ENCODE measurements at regions not wholly inside any gene's neighbourhood (a gene's known extent, or its start where the extent isn't known, plus 50 kb on each side); places are given as distances from the start of the nearest gene placed in this dataset.
"Not testable (repeated sequence)": the region's sequence is repeated elsewhere in the genome, so short reads cannot be mapped to it uniquely, and the experiment has no call there.

DNA sequence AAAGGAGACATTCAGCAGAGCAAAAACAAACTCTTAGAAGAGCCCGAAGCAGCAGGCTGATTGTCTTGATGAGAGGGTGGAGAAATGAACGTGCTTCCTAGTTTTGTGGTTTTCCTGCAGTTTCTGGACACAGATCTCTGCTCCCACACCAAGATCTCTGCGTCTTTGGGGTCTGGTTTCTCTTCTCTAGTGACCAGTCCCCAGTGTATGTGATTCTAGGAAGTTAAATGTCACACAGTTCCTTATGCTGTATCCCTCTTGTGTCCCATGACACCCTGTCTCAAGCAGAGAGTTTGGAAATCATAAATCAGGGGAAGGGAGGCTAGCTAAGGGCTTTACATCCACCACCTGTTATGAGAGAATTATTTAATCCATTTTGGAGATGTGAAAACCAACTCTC lies 55.4 kb upstream of the KLF14 start:
- DNase-seq (ENCODE audit: low read depth) = no peak

DNA sequence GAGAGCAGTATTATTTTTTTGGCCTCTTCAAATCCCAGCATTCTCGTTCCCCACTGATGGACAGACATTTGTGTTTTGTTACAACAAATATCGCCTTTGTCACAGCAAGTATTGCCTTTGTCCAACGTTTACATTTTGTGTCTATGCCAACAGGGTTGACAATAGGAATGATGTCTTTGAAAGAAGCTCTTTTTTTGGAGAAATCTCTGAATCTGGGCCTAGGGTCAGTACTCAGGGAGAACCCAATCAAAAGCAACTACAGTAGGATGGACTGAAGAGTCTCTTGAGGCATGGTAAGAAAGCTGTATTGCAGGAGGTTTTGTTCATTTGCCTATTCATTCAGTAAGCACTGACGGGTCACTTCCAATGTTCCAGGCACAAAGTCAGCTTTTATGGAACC lies 57.7 kb upstream of the KLF14 start:
- no peak for DNase-seq (ENCODE audit: low read depth)

DNA sequence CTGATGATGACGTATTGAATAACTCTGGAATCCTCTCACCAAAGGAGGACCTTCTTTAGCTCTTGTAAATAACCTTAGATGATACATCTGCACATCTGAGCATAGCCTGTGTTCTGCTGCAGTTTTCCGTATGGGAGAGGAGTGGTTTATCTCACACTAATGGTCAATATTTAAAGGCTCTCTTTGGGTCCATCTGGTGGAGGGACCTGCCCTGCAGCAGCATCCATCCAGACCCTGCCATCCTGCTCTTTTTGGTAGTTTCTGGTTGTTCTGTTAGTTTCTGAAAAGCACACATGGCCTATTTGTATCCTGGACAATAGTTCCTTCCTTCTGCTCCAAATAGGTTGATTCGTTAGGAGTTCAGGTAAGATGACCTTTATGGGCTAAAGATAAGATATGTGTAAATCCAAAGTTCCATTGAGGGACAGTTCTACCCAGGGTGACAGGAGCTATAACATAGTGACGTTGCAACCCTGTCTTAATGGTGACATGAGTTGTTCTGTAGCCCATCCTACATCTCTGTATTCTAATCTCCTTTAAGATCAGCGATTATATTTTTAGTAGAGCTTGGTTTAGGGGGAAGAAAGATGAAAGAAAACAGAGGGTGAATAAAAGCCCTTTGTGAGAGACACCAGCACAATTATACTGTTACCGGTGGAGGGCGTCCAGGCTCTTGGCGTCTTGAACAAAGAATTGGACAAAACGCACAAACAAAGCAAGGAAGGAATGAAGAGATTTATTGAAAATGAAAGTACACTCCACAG lies 60.0 kb upstream of the KLF14 start:
- no peak for DNase-seq (ENCODE audit: low read depth)

DNA sequence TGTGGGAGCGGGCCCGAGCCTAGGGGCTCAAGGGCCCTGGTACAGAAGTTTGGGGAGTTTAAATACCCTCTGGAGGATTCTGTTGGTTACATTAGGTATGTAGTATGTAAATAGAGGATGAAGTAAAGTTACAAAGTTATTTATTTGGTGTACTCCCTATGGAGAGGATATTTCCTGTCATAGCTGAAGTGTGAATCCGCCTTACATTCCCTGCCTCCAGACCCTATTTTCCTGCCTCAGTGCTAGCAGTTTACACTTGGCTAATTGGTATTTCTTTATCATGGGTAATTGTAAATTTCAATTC lies 60.6 kb upstream of the KLF14 start:
- no peak for DNase-seq (ENCODE audit: low read depth)

DNA sequence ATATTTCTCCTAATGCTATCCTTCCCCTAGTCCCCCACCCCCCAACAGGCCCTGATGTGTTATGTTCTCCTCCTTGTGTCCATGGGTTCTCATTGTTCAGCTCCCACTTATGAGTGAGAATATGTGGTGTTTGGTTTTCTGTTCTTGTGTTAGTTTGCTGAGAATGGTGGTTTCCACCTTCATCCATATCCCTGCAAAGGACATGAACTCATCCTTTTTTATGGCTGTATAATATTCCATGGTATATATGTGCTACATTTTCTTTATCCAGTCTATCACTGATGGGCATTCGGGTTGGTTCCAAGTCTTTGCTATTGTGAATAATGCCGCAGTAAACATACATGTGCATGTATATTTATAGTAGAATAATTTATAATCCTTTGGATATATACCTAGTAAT lies 62.4 kb upstream of the KLF14 start:
- not testable (repeated sequence) for DNase-seq (ENCODE audit: low read depth)

DNA sequence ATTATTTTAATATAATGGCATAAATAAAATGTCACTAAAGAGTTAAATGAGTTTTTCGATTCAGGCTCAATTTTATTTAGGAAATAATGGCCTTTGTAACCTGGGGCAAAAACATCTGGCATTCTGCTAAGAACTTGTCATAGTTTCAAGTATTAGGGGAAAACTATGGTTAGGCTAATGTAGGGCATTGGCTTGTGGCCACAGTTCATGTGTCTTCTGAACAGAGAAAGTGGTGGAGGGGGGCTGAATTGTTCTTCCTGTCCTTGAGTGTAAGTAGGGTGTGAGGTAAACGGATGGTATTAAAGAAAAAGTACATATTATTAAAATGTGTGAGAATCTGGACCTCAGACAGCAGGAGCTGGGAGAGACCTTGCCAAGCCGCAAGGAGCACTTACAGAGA lies 69.1 kb upstream of the KLF14 start:
- no peak for DNase-seq (ENCODE audit: low read depth)

DNA sequence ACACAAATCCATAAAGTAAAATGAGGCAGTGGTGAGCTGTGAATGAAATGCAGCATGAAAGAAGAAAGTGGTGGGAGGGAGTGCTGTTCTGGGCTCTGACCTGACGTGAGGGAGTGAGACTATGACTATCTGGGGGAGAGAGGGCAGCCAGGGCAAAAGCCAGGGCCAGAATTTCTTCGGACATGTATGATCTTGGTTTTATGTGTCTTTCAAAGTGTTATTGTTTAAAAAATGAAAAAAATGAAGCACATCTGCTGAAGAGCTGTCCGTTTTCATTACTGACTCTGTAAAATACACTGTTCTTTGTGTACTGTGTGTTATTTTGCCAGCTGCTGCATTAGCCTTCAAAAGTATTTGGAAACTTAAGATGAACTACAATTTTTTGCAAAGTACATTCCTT lies 70.2 kb upstream of the KLF14 start:
- no peak for DNase-seq (ENCODE audit: low read depth)

DNA sequence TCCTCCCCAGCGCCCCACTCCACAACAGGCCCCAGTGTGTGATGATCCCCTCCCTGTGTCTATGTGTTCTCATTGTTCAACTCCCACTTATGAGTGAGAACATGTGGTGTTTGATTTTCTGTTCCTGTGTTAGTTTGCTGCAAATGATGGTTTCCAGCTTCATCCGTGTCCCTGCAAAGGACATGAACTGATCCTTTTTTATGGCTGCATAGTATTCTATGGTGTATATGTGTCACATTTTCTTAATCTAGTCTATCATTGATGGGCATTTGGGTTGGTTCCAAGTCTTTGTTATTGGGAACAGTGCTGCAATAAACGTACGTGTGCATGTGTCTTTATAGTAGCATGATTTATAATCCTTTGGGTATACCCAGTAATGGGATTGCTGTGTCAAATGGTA lies 78.8 kb upstream of the KLF14 start:
- not testable (repeated sequence) for DNase-seq (ENCODE audit: low read depth)

DNA sequence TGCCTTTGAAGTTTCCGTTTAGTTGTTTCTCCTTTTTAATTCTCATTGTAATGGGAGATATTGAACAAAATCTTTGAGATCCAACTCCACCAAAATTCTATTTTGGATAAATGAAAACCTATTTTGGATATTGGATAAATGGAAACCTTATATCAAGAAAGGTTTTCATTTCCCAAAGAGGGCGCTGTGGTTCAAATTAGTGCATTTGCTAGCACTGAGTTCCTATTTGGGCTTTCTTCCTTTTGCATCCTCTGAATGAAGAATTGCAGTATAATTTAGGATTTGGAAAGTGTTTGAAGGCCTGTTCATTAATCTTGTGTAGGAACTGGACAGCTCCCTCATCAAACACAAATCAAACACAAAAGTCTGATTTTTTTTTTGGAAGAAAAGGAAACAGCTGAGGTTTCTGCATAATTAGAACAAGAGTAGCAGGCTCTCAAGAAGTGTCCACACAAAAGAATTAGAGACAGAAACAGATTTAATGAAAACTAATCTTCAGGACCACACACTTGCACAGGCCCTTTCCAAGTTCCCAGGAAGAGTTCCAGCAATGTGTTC lies 80.8 kb upstream of the KLF14 start:
- no peak for DNase-seq (ENCODE audit: low read depth)

DNA sequence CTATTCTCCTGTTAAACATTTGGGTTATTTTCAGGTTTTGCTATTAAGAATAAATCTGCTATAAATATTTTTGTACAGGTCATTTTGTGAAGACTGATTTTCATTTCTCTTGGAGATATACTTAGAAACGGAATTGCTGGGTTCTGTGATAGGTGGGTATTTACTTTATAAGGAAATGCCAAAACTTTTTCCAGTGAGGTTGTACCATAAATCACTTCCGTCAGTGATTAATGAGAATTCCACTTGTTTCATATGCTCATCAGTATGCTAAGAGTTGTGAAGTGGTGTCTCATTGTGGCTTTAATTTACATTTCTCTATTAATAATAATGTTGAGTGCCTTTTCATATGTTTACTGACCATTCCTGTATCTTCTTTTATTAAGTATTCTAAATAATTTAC lies 84.0 kb upstream of the KLF14 start:
- DNase-seq (ENCODE audit: low read depth) = no peak

DNA sequence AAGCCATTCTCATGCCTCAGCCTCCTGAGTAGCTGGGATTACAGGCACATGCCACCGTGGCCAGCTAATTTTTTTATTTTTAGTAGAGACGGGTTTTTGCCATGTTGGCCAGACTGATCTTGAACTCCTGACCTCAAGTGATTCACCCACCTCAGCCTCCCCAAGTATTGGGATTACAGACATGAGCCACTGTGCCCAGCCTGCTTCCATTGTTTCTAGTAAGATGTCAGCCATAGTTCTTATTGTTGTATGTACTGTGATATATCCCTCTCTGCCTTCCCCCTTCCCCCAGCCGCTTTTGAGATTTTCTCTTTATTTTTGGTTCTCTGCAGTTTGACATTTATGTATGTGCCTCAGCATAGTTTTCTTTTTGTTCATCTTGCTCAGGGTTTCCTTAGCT lies 87.9 kb upstream of the KLF14 start:
- no peak for DNase-seq (ENCODE audit: low read depth)

DNA sequence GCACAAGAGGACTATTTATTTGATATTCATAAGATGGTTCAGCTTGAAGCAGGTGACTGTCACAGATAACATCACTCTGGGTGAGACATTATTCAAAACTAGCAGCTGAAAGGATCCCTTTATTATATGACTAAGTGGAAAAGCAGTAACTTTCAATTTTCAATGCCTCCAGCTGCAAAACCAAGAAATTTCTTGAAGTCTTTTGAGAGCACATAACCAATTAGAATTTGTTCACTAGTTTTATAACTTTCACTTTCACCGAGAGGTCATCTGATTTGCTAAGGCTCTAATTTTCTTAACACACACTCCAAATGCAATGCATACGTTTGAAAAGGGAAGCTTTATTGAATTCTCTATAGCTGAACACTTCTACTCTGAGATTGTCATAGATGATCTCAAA lies 88.6 kb upstream of the KLF14 start:
- no peak for DNase-seq (ENCODE audit: low read depth)

DNA sequence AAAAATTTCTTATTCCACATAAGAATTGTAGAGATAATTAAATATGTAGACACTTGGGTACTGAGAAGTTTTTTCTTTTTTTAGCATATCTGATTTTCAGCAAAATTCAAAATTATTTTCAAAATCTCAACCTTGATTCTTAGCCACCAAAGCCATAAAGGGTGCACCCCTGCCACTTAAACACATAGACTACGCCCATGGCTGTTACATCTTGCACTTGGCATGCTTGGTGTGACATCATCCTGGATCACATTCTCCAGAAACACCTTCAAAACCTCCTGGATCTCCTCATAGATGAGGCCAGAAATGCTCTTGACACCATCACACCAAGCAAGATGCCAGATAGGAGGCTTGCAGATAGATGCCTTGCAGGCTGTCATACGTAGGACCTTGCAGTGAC lies 89.1 kb upstream of the KLF14 start:
- no peak for DNase-seq (ENCODE audit: low read depth)

DNA sequence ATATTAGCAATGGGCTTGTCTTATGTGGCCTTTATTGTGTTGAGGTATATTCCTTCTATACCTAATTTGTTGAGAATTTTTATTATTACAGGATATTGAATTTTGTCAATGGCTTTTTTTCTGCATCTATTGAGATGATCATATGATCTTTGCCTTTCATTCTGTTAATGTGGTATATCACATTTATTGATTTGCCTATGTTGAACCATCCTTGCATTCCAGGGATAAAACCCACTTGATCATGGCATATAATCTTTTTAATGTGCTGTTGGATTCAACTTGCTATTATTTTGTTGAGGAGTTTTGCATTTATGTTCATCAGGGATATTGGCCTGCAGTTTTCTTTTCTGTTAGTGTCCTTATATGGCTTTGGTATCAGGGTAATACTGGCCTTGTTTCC lies 91.8 kb upstream of the KLF14 start:
- DNase-seq (ENCODE audit: low read depth) = no peak

DNA sequence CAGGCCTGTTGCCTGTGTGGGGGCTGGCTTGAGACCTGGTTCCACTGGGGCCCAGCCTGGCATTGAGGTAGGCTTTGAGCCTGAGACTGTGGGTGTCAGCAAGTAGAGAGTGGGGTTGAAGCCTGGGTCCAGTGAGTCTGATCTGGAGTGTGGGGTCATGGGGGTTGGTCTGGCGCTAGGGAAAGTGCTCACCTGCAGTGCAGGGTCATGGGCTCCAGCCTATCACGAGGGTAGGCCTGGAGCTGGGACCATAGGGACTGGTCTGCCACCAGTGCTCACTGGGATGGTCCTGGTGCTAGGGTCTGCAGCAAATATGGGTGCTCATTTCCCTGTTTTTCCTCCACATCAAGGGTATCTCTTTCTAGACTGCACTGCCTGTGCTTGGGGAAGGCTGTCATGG lies 95.4 kb upstream of the KLF14 start:
- DNase-seq (ENCODE audit: low read depth) = no peak

DNA sequence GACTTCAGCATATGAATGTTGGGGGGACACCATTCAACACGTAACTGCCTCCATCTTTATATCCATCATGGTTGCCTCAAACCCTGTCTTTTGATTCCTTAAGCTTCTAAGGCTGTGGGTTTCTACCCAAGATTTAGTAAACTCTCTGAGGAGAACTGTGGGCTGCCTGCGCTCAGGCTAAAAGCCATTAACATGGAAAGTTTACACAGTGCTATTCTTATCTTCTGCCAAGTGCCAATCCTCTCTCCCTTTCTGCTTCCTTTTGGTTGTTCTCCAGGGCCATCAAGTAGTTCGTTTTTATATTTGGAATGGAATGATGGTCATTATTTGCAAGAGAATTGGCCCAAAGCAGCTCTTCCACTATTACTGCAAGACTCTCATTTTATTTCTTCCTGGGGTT lies 97.3 kb upstream of the KLF14 start:
- no peak for DNase-seq (ENCODE audit: low read depth)

DNA sequence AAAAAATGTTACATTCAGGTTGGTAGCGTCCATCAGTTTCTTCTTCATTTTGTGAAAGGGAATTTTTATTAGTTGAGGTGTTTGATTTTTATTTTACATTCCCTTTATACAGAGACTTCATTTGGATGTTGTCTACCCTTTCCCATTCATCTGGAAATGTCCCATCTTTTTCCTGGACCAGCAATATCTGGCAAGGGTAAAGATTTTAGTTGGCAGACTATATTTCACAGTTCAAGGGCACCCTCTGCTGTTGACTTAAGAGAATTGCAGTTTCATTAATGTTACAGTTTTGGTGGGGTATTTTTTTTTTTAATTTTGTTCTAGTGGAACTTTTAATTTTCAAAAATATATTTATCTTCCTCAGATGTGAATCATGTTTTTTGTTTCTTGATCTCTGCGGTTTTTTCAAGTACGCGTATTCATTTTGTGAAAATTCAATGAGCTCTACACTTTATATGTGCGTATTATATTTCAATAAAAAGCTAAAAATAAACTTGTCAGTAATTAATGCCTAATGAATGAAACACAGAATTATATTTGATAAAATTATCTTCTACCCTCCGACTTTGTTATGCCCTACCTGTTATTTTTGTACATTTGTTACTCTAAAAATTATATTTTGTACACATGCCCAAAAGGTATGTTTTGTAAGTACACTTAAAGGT lies 97.9 kb upstream of the KLF14 start:
- DNase-seq (ENCODE audit: low read depth) = no peak

DNA sequence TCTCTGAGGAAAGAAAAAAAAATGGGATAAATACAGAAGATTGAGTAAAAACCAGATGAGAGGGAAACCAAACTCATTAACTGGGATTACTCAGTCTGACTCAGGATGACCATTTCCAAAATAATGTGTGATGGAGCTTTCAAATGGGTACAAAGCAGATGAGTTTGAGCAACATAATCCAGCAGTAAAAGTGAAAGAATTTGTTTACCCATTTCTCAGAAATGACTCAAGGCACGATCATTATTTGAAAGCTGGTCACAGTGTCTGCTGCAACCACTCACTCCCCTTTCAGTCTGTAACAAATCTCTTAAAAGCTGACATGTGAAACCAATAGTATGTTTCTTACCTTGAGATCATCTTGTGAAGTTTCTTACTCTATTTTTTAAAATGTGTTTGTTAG lies 104.7 kb upstream of the KLF14 start:
- DNase-seq (ENCODE audit: low read depth) = no peak

DNA sequence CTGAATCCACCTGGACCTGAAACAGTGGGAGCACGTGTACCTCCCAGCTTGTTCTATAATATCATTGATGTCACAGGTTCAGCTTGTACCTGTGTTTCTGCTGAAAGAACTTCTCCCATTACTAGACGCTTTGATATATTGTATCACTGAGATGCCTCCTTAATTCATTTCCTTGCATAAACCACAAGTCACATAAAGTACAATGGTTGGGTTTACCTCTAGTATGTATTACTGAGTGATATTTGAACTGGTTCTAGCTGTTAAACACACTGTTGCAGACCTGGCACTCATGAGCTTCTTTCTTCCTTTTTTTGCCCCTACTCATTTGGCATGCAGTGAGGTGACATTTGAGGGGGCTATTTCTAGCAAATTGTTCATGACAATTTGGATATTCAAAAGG lies 106.6 kb upstream of the KLF14 start:
- no peak for DNase-seq (ENCODE audit: low read depth)

DNA sequence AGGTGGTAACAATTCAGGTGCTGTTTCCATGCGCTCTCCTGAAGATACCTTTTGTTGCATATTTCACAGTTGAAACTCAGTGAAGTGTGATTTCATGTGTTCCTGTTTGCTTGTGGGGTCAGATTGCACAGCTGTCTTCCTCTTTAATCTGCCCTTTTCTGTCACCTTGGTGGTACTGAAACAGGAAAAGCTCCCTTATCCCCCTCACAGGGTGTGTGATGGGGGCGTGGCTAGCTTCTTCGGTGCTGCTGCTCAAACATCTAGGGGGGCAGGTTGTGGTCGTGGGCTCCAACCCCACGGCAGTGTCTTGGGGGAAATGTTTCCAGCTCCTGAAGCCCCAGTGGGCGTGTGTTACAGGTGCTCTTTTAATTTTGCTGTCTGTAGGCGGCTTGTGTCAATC lies 107.4 kb upstream of the KLF14 start:
- no peak for DNase-seq (ENCODE audit: low read depth)

DNA sequence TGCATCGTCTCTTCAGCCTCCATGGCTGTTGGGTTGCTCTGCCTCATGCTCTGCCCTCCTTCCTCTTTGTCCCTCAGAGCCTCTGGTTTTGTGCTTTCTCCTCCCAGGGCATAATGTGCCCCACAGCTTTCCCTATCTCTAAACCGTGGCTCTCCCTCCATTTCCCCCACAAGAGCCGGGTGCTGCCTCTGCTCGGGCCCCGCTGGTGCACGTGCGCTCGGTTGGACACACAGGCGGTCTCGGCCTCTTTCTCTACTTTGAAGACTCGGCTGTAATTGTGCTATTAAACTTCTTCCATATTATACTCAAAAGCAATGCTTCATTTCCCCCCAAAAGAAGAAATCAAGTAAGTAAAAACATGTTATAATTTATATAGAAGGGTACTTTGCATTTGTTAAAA lies 109.7 kb upstream of the KLF14 start:
- no peak for DNase-seq (ENCODE audit: low read depth)

DNA sequence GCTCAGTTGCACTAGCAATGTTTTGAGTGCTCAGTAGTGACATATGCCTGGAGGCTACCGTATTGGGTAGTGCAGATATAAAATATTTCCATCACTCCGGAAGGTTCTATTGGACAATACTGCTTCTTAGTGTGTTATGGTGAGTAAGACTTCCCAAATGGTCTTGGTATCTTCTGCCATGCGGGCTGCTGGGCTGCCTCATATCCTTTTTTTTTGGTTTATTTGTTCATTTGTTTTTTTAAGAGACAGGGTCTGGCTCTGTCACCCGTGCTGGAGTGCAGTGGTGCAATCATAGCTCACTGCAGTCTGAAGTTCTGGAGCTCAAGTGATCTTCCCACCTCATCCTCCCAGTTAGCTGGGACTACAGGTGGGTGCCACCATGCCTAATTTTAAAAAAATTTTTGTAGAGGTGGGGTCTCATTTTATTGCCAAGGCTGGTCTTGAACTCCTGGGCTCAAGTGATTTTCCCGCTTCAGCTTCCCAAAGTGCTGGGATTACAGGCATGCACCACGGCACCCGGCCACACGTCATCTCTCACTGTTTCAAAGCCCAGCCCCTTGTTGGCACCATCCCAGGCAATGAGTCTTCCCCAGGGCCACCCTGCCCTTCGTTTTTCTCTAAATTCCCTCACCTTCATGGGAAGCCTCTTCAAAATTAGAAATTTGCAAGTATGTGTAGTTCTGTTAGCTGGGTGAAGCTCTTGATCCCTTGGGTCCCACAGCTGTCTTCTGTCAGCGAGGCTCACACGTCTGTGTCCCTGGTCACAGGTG lies 111.0 kb upstream of the KLF14 start:
- no peak for DNase-seq (ENCODE audit: low read depth)

DNA sequence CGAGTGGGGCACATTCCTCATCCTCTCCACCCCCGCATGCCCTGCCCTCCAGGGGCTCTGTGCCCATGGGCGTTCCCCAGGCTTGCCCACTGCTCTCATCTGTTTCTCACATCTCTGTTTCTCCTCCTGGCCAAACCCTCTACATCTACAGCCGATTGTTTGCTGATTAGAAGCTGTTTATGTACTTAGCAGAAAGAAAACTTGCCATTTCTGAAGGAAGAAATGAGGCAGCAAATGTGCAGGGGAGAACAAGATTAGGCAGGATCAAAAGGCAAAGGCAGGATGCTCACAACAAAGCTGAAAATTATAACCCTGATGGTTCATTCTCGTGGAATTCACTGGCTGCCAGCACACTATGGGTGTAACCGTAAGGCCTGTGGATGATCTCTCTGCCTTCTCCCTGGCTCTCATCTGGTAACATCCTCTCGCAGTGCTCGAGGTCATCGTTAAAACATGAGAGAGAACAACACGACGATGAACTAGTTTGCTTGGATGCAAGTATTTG lies 111.6 kb upstream of the KLF14 start:
- DNase-seq (ENCODE audit: low read depth) = no peak

All from T follicular helper cell (primary cell).